Stimulated activated CD8-positive, alpha-beta memory T cell treated with anti-CD3 and anti-CD28 coated beads, Interleukin-12 subunit alpha, Interleukin-12 subunit beta, amount 100 ng/mL, for 1 hour (primary cell): ENCODE measurements at regions not wholly inside any gene's neighbourhood (a gene's known extent, or its start where the extent isn't known, plus 50 kb on each side); places are given as distances from the start of the nearest gene placed in this dataset.

Experiments
- DNase-seq: peaks from one replicate; pipeline ENCODE4 v3.0.0-alpha.2; 2020; ENCODE audit warnings: low read depth

DNA sequence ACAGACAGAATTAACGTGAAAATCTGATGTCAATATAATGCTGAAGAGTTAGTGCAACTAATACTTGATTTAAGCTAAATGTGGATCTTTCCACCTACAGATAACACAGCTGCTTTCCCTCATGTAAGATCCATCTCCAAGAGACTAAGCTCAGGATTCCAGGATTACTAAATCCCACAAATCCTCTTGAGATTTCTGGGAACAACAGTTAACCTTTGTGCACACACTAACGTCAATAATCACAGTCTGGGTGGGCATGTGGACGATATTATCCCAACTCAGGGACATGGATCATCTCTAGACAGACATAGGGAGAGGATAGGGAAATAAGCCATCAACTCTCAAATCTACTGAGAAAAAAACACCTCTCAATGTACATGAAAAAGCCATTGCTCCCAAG lies 432.6 kb downstream of the SATB2 start:
- DNase-seq, result no peak

DNA sequence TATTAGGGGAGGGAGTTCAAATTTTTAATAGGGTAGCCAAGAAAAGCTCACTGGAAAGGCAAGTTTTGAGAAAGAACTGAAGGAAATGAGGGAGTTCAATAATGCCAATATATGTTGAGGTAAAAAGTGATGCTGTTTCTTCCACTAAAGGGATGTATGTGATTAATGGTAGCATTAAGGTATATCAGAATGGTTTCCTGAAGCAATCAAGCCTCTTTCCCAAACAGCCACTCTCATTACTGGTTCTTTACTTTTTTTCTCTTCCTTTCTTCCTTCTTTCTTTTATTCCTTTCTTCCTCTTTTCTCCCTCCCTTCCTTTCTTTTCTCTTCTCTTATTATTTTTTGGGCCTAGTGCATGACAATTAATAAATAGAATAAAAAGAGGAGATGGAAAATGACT lies 433.5 kb downstream of the SATB2 start:
- no peak for DNase-seq

DNA sequence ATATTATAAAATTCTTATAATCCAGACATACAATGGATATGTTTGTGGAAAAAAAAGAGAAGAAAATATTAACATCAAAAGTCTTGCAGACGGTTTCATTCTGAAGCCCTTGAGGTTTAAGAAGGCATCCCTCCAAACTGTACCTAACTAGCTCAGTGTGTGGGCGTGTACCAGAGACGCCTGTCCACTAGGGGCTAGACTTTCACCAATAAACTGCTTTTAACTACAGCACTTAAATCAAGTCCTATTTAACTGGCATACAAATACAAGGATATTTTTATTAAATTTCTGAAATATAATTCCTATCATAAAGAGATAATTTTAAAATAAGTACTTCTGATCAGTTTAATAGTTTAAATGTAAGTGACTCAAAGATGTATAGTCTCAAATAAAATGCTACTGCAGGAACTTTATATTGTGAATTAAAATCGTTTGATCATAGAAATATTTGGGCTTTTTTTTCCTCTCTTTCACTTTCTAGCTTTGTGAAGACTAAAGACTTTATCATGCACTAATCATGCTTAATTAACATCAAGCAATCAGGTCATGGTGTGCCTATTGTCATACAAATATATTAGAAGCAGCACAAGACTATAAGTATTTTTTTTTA lies 437.7 kb downstream of the SATB2 start:
- DNase-seq, result no peak

DNA sequence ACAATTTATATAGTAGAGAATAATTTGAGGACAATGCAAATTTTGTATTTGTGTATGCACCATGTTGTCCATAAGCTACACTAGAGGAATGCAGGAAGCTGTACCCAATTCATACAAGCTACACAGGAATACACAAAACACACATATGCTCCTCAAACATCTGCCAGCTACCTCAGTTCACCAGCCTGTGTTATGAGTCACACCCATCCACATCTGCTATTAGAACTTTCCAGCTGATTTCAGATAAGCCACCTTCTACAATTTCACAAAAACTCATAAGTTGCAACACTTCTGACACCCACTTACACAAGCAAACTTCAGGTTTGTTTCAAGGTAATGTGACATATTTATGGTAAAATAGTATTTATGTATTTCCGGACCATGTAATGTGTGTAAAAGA lies 438.9 kb downstream of the SATB2 start:
- no peak for DNase-seq

DNA sequence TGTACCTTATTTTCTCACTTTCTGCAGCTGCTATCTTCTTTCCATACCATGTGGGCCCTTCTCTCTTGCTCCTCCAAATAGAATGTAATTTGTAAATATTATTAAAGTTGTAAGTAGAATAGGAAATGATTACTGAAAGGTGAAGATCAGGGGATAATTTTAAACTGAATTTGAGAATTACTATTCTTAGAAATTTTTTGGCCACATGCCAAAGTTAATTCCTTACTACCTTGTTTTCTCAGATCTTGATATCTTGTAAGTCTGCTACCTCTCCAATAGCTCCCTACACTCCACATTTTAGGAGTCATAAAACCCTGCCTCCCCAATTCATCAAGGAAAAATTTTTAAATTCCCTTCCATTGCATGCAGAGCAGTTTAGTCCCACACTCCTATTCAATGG lies 442.7 kb downstream of the SATB2 start:
- DNase-seq, result no peak

DNA sequence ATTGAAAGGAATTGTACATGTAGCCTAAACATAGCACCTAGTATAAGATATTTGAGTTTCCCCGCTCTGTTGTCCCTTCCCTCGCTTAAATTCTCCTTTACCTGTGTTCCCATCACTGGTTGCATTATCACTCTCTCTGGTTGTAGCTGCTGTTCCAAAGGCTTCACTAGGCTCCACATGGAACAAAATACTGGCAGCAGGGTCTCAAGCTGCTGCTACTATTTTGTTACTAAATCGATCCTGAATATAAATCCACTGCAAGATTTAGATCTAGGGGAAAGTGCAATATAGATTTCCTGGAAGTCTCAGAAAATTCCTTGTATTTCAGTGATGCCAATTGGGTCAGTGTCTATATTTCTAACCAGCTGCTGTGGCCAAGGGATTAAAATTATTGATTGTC lies 443.5 kb downstream of the SATB2 start:
- DNase-seq, result no peak

DNA sequence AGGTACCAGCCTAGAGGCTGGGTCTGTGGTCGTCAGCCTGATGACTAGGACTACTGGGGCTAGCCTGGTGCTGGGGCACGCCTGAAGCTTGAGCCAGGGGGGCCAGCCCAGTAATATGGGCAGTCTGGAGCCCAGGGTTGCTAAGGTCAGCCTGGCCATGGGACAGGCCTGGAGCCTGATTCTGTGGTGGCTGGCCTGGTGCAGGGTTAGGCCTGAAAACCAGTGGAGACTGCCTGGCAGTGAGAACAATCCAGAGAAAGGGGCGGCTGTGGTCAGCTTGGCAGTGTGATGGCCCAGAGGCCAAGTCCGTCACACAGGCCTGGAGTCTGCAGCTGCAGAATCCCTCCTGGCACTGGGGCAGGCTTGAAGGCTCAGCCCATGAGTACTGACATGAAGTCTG lies 445.8 kb downstream of the SATB2 start:
- DNase-seq, result no peak

DNA sequence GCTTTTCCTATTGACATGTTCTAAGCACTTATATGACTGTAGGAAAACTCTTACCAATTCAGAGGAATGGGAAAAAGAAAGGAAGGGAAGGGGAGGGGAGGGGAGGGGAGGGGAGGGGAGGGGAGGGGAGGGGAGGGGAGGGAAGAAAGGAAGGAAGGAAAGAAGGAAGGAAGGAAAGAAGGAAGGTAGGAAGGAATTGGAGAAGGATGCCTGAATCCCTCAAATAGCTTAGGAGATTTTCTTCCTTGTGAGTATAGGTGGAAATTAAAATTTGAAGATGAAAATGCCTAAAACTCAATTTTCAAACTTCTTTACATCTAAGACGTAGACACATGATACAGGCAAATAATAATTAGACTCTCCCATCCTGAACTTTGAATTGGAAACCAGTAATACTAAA lies 463.1 kb downstream of the SATB2 start:
- no peak for DNase-seq

DNA sequence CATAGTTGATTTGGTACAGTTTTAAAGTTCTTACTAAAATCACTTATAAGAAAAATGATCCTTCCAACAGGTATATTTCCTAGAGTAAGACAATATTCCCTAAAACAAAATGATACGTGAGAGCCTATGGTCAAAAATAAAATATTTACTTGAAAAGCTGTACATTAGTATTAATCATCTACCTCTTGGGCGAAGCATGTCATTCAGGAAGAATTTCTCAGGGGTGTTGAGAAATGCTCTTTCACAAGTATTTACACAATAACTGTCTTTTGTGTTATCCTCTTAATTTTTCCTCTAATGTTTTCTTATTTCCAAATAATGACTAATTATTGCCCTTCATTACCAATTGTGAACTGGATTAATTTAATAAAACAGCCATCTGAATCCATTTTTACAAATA lies 466.3 kb downstream of the SATB2 start:
- DNase-seq, result no peak

DNA sequence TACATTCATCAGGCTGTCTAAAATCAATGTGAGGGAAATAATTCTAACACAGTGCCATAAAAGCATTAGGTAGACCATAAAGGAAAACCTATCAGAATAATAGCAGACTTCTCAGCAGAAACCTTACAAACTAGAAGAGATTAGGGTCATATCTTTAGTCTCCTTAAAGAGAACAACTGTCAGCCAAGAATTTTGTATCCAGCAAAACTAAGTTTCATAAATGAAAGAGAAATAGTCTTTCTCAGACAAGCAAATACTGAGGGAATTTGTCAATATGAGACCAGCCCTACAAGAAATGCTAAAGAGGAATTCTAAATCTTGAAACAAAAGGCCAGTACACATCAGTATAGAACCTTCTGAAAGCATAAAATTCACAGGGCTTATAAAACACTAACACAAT lies 482.0 kb downstream of the SATB2 start:
- no peak for DNase-seq

DNA sequence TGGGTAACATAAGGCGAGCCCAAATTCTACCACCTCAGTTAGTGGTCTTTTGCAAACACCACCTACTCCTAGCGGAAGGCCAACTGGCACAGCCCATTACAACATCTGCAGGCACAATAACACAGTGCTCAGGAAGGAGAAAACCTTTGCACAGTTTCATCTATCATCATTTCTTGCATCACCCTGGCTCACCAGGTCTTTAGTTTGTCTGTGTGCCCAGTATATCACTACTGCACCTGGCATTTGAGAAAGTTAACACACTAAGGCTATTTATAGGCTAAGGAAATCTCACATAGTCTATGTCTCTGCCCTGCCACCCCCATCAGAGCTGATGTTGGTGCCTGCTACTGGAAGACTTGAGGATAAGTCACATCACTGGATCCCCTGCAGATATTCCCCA lies 484.0 kb downstream of the SATB2 start:
- DNase-seq, result no peak

DNA sequence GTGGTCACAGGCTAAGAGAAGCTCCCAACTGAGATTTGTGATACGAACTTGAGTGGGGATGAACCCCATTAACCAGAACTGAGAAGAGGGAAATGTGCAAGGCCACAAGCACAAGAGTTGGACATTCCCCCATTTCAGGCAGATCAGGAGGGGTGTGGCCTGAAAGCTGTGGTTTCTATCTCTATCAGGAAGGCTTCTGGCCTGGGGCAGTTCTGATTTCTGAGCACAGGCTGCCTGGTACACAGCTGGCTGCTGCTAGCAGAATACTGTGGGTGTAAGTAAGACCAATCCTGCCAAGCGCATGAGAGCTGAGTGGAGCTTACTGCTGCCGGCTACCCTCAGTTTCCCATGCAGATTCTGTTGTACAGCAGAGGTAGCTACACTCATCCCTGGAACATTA lies 484.6 kb downstream of the SATB2 start:
- no peak for DNase-seq

DNA sequence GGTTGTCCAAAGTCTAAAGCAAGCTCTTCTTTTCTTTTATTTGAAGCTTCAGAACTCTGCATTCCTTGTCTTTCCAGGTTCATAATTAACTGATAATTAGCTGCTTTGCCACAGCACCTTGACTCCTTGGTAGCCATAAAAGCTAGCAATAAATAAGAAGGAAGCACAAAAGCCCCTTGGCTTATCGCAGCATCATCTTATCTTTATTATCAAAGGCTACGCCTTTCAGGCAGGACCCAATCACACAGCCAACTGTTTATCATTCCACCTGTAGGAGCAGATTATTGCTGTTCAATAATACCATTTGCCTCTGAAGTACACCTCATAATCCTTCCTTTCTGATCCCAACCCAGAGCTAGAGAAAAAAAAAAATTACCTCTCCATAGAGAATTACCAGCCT lies 489.2 kb downstream of the SATB2 start:
- no peak for DNase-seq

DNA sequence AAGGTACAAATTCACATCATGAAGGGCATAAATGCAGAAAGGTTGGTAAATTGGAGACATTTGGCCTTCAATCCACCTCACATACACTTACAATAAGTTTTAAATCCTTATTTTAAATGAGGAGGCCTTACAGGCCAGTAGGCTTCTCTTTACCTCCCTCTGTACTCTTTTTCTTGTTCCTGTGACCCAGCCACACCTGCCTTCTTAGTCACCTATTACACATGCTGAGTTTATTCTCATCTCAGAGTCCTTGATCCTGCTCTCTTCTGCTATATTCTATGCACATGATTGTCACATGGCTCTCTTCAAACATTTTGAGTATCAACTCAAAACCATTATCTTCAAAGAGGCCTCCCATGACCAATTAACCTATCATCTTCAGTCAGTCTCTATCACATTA lies 491.5 kb downstream of the SATB2 start:
- DNase-seq, result no peak

DNA sequence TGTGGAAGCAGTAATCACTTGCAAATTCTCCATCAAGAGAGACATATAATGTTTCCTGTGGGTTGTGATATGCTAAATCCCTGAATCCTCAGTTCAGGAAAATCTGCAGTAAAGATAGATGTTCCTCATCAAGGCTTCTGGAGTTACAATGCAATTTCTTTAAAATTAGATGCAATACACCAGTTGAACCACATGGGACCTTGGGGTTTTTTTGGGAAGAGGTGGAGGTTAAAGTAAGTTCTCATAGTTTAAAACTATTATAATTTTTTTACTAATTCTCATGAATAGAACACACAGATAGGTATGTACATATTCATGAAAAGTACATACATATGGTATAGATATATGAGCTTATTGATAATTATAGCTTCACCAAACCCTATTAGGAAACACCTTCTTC lies 496.2 kb downstream of the SATB2 start:
- DNase-seq, result no peak

DNA sequence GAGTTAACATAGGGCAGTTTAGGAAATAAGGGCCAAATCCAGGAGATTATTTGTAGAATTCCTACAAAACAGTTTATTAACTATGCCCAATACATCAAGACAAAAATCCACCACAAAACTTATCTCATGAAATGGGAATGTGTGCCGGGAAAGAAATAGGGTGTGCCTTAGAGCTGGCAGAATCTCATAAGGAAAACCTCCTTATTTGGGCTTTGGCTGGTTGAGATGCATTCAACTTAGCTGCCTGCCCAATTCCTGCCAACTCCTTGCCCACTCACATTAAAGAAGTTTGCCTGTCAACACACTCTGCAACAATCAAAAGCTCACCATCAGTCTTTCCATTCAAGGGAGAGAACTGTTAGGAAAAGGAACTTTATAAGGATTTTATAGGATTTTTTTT lies 500.6 kb downstream of the SATB2 start:
- DNase-seq, result no peak

DNA sequence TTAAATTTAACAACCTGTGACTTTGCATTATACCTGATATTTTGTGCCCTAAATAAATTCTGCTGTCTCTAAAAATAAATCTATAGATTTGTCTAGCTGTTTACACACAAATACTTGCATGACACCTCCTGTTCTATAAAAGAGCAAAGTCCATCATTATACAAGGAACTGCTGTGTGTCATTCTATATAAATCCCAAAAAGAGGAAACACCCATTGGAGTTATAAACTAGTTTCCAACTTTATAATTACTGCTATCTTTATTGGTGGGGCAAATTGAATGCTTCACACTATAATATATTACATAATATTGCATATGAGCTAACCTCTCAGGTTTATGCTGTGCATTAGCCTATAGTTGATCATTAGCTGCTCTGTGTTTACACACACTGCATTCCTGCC lies 504.4 kb downstream of the SATB2 start:
- DNase-seq, result no peak

DNA sequence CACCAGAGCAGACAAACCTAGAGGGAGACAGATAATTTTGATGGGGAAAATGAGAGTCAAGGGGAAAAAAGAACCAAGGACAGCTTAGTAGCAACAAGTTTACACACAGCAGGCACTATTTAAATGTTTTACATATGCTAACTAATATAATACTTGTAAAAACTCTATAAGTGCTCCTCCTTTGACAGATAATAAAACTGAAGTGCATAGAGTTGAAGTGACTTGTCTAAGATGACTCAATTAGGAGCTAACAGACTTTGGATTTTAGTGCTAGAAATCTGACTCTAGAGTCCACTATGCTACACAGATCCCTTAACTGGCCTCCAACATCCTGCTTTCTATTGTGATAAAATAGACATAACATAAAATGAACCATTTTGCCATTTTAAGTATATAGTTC lies 506.9 kb downstream of the SATB2 start:
- no peak for DNase-seq

DNA sequence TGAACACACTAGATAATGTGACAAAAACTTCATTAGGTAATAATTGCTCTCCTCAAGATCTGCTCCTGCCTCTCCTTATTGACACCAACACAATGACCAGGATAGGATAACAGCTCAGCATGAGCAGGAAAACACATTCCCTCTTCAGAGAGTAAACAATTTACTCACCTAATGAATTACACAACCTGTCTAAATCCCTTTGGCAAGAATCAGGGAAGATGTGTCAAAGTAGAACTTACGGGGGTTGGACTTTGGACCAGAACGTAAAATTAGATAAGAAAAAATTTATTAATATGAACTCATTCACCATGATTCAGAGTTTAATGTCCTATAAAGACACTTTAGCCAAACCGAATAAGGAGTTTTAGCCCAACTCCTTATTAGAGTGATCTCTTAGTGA lies 512.2 kb downstream of the SATB2 start:
- no peak for DNase-seq

DNA sequence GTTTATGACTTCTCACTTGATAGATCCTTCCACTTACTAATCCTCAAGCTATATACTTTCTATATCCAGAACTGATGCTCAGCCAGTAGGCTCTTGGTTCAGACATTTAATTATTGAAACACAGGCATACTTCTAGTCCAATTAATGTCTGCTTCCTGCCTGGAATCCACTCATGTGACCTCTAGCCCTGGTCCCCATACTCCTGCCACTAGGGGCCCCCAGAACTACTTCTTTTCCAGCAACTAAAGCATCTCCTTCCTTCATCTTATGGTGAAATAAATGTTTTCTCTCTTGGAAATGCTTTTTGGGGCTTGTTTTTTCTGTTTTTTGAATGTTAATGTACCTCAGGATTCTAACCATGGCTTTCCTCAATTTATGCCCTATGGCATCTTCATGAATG lies 527.6 kb downstream of the SATB2 start:
- DNase-seq, result no peak

DNA sequence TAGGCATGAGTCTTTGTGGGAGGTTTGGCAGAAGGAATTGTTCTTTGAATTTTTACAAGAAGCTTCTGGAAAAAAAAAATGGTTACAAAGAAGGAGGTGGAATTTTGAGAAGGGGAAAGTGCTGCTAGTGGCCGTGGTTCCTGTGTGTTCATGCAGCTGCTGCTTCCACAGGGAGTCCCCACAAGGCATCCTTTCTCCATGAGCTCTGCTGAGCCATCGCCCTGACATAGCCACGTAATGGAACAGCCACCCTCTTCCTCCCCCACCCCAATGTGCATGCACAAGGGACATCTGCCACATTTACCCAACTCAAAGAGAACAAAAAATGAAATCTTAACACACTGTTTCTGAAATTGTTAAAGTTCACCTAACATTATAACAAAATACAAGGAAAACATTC lies 529.7 kb downstream of the SATB2 start:
- no peak for DNase-seq

DNA sequence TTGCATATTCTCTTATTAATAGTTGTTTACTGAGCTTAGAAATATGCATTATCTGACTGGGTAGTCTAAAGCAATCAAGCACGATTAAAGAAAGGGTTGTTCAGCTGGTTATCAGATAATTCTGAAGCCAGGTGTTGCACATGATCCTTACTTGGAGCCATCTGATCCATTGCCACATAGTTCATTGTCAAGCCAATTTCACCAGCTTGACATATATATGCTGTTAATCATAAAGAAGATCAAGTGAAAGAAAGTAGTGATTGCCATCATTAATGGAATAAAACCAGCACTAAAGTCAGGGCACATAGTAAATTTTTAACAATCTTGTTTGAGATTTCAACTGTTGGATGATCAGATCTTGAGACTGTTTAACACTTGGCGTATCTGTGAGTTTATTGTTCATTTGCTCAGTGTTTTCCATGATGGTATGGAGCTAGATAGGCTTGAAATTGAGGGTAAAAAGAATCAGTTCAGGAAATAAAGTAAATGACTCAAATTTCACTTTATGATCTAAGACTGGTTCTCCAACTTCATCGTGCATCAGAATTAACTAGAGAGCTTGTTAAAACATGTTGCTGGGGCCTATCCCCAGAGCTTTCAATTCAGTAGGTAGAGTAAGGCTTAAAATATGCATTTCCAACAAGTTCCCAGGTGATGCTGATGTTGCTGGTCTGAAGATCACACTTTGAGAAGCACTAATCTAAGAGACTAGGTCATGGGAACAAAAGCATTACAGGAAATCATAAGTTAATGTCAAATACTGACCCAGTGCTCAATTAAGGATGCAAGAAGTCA lies 539.6 kb downstream of the SATB2 start:
- no peak for DNase-seq

DNA sequence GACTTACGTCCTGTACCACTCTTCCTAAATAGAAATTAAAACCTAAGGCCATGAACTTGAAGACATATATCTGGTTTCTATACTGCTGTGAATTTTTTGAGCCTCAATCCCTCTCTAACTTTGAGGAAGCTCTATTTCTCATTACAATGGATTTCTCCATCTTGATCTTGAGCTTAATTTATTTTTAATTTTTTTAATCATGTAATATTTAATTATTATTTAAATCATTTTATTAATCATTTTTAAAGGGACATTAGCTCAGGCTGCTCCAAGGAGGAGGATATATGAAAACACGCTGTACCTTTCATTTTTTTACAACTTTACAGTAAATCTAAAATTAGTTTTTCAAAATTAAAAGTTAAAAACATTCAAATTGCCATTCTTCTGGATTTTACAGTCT lies 540.5 kb downstream of the SATB2 start:
- DNase-seq, result no peak

DNA sequence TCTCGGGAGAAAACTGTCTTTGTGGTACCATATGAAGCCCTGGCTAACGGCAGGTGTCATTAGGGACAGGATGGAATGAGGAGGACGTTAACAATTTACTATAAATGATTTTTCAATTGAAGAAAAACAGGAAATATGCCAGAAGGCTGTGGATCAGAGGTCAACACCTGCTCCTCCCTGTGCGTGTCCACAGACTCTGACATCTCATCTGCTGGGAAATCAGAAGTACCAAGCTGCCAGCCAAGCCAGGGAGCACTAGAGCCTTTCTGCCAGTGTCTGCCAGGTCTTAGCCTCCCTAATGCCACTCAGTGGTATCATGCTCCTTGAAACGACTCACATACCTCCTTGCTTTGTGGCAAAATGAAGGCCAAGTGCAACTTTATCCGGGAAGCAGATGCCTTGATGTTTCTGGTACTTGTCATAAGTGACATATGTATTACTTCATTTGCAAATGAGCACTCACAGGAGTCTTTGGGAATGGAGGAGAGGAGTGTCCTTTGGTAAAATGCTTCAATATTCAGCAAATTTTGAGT lies 541.1 kb downstream of the SATB2 start:
- DNase-seq, result no peak
